Chondrocyte (in vitro differentiated cells): ENCODE measurements at regions not wholly inside any gene's neighbourhood (a gene's known extent, or its start where the extent isn't known, plus 50 kb on each side); places are given as distances from the start of the nearest gene placed in this dataset.
A peak's percentile ranks its signal among the peaks of the same experiment; 100 is the strongest.

Experiments
- DNase-seq: peaks from one replicate; pipeline ENCODE4 v3.0.0; 2021; ENCODE audit warnings: mixed read lengths, low spot score
- H3K27ac Mint-ChIP-seq: one replicate; pipeline ENCODE4 v1.8.0; 2021; ENCODE audit warnings: mild to moderate bottlenecking, moderate library complexity, mixed read lengths; ENCODE audit not compliant: unreplicated experiment
- H3K27me3 Mint-ChIP-seq: 2 replicates; pipeline ENCODE4 v1.8.0; 2021; ENCODE audit warnings: low read depth, mixed read lengths
- H3K36me3 Mint-ChIP-seq: 2 replicates; pipeline ENCODE4 v1.8.0; 2021; ENCODE audit warnings: low read depth, mixed read lengths
- H3K4me1 Mint-ChIP-seq: 2 replicates; pipeline ENCODE4 v1.8.0; 2021; ENCODE audit warnings: low read depth, mild to moderate bottlenecking, mixed read lengths
- H3K4me3 Mint-ChIP-seq: one replicate; pipeline ENCODE4 v1.8.0; 2021; ENCODE audit warnings: mild to moderate bottlenecking, moderate library complexity, mixed read lengths; ENCODE audit not compliant: unreplicated experiment
- H3K9me3 Mint-ChIP-seq: 2 replicates; pipeline ENCODE4 v1.8.0; 2021; ENCODE audit warnings: low read depth, mixed read lengths
- TF ChIP-seq, protein P1 (sequence below): fragments of 200-600 bp; sonication (generic); IDR thresholded peaks from 2 replicates; pipeline ENCODE4 v1.5.0; 2021; ENCODE audit warnings: antibody characterized with exemption, mild to moderate bottlenecking, moderate library complexity

DNA sequence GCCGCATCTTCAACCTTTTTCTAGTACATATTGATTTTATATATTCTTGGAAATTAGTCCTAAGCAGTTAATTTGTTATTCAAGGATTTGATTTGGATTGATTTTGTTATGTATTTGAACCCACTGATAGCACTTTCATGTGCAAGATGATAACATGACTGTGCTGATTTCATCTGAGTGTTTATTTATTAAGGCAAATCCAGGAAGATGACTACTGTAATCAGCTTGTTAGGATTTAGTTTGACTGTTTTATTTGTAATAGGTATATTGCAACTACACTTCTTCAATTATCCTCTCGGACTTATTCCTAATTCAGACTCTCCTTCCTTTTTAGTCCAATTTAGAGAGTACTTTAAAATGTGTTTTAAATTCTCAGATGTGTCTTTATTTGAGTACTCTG is 75.1 kb upstream of the PRKG1 start:
- TF ChIP-seq, protein P1, sequence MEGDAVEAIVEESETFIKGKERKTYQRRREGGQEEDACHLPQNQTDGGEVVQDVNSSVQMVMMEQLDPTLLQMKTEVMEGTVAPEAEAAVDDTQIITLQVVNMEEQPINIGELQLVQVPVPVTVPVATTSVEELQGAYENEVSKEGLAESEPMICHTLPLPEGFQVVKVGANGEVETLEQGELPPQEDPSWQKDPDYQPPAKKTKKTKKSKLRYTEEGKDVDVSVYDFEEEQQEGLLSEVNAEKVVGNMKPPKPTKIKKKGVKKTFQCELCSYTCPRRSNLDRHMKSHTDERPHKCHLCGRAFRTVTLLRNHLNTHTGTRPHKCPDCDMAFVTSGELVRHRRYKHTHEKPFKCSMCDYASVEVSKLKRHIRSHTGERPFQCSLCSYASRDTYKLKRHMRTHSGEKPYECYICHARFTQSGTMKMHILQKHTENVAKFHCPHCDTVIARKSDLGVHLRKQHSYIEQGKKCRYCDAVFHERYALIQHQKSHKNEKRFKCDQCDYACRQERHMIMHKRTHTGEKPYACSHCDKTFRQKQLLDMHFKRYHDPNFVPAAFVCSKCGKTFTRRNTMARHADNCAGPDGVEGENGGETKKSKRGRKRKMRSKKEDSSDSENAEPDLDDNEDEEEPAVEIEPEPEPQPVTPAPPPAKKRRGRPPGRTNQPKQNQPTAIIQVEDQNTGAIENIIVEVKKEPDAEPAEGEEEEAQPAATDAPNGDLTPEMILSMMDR: no peak
- Mint-ChIP-seq H3K27ac (no peak overlapping the region), H3K4me1 (peaks cover 51% of the 10 kb centered on the region), H3K36me3 (no peaks in the 10 kb centered on the region), H3K27me3 (no peaks in the 10 kb centered on the region), H3K9me3 (no peaks in the 10 kb centered on the region), H3K4me3 (no peak overlapping the region)
- DNase-seq: no peak

DNA sequence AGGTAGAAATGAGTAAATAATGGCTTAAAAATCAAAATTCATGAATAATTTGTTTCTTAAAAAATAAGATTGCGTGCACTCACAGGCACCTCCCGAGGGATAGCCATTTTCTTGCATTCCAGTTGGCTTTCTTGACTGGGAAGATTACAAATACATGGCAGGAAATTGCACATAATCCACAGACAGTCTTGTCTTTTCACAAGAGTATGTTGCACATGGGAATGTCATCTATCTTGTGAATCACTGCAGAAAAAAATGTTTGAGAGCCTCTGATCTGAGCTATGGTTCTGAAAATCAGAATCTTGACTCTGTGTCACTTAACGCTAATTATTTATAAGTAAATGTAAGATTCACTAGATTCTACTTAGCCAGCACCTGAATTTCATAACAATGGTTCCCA is 74.1 kb upstream of the PRKG1 start:
- no peak for DNase-seq
- TF ChIP-seq, protein P1: no peak
- Mint-ChIP-seq H3K36me3 (no peaks in the 10 kb centered on the region), H3K27ac (peak overlapping the region; percentile 87), H3K4me3 (no peak overlapping the region), H3K9me3 (no peaks in the 10 kb centered on the region), H3K4me1 (peaks cover 61% of the 10 kb centered on the region), H3K27me3 (no peaks in the 10 kb centered on the region)

DNA sequence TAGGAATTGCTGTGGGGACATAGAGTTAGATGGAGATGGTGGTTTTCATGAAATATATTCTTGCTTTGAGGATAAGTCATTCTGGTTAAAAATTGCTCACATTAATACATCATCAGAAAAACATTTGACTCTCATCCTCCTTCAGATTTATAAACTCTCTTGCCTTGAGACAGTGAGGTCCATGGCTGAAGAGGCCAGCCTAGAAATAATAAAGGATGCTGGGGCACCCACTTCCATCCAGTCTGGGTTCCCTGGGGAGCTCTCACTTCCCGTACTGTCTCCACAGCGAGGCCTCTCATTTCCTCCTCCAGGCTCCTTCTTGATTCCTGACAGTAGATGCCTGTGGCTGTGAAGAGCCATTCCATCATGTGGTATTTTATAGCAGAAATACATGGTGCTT is 73.3 kb upstream of the PRKG1 start:
- TF ChIP-seq, protein P1: no peak
- H3K27me3 Mint-ChIP-seq: no peaks in the 10 kb centered on the region
- H3K4me1 Mint-ChIP-seq: peaks cover 69% of the 10 kb centered on the region
- DNase-seq: no peak
- peak overlapping the region; percentile 16 for H3K4me3 Mint-ChIP-seq
- H3K36me3 Mint-ChIP-seq: no peaks in the 10 kb centered on the region
- H3K9me3 Mint-ChIP-seq: no peaks in the 10 kb centered on the region
- peak overlapping the region; percentile 87 for H3K27ac Mint-ChIP-seq

DNA sequence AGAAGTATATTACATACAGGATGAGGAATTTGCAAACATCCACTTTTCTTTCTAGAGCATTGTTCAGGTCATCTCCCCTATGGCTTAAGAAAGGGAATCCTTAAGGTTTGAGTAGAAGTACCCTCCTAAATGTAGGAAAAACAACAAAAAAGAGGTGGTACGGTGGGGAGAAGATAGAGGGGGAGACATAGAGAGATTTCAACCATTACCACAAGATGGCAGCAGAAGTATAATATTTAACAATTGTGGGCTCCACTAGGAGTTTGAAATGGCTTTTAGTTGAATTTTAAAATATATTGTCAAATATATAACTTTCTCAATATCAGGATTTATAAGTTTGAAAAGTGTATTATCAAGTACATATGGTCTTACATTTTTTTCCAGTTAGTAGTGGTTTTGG is 72.7 kb upstream of the PRKG1 start:
- H3K36me3 Mint-ChIP-seq: no peaks in the 10 kb centered on the region
- peaks cover 75% of the 10 kb centered on the region for H3K4me1 Mint-ChIP-seq
- H3K27ac Mint-ChIP-seq: peak overlapping the region; percentile 87
- no peak overlapping the region for H3K4me3 Mint-ChIP-seq
- TF ChIP-seq, protein P1: peak; percentile 95
- no peaks in the 10 kb centered on the region for H3K9me3 Mint-ChIP-seq
- H3K27me3 Mint-ChIP-seq: no peaks in the 10 kb centered on the region
- DNase-seq: no peak

DNA sequence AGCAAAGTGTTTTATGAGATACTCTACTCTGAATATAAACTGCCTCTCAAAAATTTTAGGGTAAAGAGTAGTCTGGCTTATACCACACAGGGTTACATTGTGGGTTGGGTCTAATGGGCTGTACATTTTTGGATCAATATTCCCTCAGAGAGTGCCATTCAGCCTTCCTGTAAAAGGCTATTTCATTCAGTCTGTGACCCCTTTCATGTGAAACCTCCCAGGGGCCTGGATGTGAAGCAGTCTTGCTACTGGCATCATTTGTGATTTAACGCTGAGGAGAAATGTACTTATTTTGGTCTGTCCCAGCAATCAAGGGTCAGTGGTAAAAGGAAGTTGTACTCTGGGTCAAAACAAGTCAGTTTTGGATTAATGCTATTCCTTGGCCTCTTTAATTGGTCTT is 71.8 kb upstream of the PRKG1 start:
- H3K36me3 Mint-ChIP-seq: no peaks in the 10 kb centered on the region
- no peak overlapping the region for H3K4me3 Mint-ChIP-seq
- no peaks in the 10 kb centered on the region for H3K9me3 Mint-ChIP-seq
- peak overlapping the region; percentile 67 for H3K27ac Mint-ChIP-seq
- no peaks in the 10 kb centered on the region for H3K27me3 Mint-ChIP-seq
- H3K4me1 Mint-ChIP-seq: peaks cover 71% of the 10 kb centered on the region
- TF ChIP-seq, protein P1: no peak
- no peak for DNase-seq
